Fibroblast of peridontal ligament (primary cell): ENCODE measurements at regions not wholly inside any gene's neighbourhood (a gene's known extent, or its start where the extent isn't known, plus 50 kb on each side); places are given as distances from the start of the nearest gene placed in this dataset.
A peak's percentile ranks its signal among the peaks of the same experiment; 100 is the strongest.

Experiments
- DNase-seq: peaks from one replicate; pipeline ENCODE4 v3.0.0-alpha.2; 2010; ENCODE audit errors: extremely low read depth

- DNase-seq: peak; percentile 51
These were observed 407.2 kb downstream of the EFNA5 start for GRCh38 chr5:107263387-107264018.

GRCh38 chr5:107257885-107258520, 412.7 kb downstream of the EFNA5 start:
- peak; percentile 74 for DNase-seq

GRCh38 chr5:107254902-107255234, 415.9 kb downstream of the EFNA5 start:
- DNase-seq: no peak

GRCh38 chr5:107254214-107254901, 416.4 kb downstream of the EFNA5 start:
- DNase-seq: no peak

- DNase-seq: no peak
These were observed 417.5 kb downstream of the EFNA5 start for GRCh38 chr5:107253246-107253645.

GRCh38 chr5:107251151-107251550, 419.6 kb downstream of the EFNA5 start:
- DNase-seq: peak; percentile 38

GRCh38 chr5:107248066-107248695, 422.6 kb downstream of the EFNA5 start:
- peak; percentile 66 for DNase-seq

- DNase-seq: no peak
These were observed 423.3 kb downstream of the EFNA5 start for GRCh38 chr5:107247427-107247826.

GRCh38 chr5:107243220-107243579, 427.5 kb downstream of the EFNA5 start:
- DNase-seq: no peak

GRCh38 chr5:107242411-107243219, 428.1 kb downstream of the EFNA5 start:
- DNase-seq: no peak

GRCh38 chr5:107241841-107242240, 428.9 kb downstream of the EFNA5 start:
- no peak for DNase-seq

GRCh38 chr5:107235167-107235566, 435.6 kb downstream of the EFNA5 start:
- DNase-seq: no peak

GRCh38 chr5:107232788-107233187, 437.9 kb downstream of the EFNA5 start:
- DNase-seq: no peak

GRCh38 chr5:107232293-107232692, 438.4 kb downstream of the EFNA5 start:
- DNase-seq: no peak

GRCh38 chr5:107231191-107231590, 439.5 kb downstream of the EFNA5 start:
- no peak for DNase-seq

GRCh38 chr5:107230367-107230766, 440.4 kb downstream of the EFNA5 start:
- no peak for DNase-seq

- no peak for DNase-seq
These were observed 442.5 kb downstream of the EFNA5 start for GRCh38 chr5:107228226-107228625.

- no peak for DNase-seq
These were observed 446.5 kb downstream of the EFNA5 start for GRCh38 chr5:107224272-107224671.

- DNase-seq: no peak
These were observed 447.7 kb downstream of the EFNA5 start for GRCh38 chr5:107223066-107223465.

GRCh38 chr5:107219993-107220392, 450.7 kb downstream of the EFNA5 start:
- DNase-seq: no peak

- DNase-seq: peak; percentile 18
These were observed 452.1 kb downstream of the EFNA5 start for GRCh38 chr5:107218457-107219193.
